SJSA1 (cell line): ENCODE measurements at regions not wholly inside any gene's neighbourhood (a gene's known extent, or its start where the extent isn't known, plus 50 kb on each side); places are given as distances from the start of the nearest gene placed in this dataset.

Source experiments
- DNase-seq, 2 experiments: peaks; one replicate each; pipeline ENCODE4 v3.0.0-alpha.2; 2015 to 2020; ENCODE audit warnings: low spot score in 2 of 2, low read depth in 1 of 2
- H3K27ac ChIP-seq: fragments of 250-450 bp; sonication (Bioruptor Pico); 2 replicates; pipeline ENCODE4 v1.5.1; 2020; ENCODE audit warnings: mild to moderate bottlenecking, moderate library complexity
- H3K27me3 ChIP-seq: fragments of 250-450 bp; sonication (Bioruptor Pico); replicated peaks from 2 replicates; pipeline ENCODE4 v1.5.1; 2020; ENCODE audit warnings: mild to moderate bottlenecking, moderate library complexity
- H3K36me3 ChIP-seq: fragments of 250-450 bp; sonication (Bioruptor Pico); 2 replicates; pipeline ENCODE4 v1.5.1; 2020; ENCODE audit warnings: mild to moderate bottlenecking
- H3K4me1 ChIP-seq: fragments of 250-450 bp; sonication (Bioruptor Pico); replicated peaks from 2 replicates; pipeline ENCODE4 v1.6.1; 2021; ENCODE audit warnings: mild to moderate bottlenecking
- H3K4me3 ChIP-seq: fragments of 250-450 bp; sonication (Bioruptor Pico); 2 replicates; pipeline ENCODE4 v1.5.1; 2020; ENCODE audit warnings: mild to moderate bottlenecking
- H3K9me3 ChIP-seq: fragments of 250-450 bp; sonication (Bioruptor Pico); replicated peaks from 2 replicates; pipeline ENCODE4 v1.5.1; 2020; ENCODE audit warnings: mild to moderate bottlenecking

DNA sequence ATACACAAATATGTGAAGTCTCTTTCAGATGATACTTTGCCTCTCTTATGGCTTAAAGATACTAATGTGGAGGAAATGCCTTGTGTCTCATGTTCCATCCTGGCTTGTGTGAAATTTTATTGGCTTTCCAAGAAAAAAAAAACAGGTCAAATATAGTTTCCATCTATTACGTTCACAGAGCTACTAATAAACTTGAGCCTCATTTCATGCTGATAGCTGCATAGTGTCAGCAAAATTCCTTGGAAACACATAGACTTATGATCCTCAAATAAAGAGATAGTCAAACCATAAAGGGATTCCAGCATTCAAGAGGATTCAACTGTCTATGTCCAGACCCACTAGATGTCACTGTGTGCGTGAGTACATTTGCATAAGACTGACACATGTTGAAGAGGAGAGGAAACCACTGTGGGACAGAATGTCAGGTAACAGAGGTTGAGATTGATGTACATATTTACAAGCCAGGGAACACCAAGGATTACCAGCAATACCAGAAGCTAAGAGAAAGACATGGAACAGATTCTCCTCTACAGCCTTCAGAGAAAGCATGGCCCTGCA lies 266.6 kb downstream of the COL12A1 start:
- DNase-seq, result no peak
- no peak overlapping the region for H3K4me3 ChIP-seq
- H3K4me1 ChIP-seq, result peaks cover 14% of the 10 kb centered on the region
- H3K9me3 ChIP-seq, result no peaks in the 10 kb centered on the region
- no peaks in the 10 kb centered on the region for H3K36me3 ChIP-seq
- no peak overlapping the region for H3K27ac ChIP-seq
- no peaks in the 10 kb centered on the region for H3K27me3 ChIP-seq

DNA sequence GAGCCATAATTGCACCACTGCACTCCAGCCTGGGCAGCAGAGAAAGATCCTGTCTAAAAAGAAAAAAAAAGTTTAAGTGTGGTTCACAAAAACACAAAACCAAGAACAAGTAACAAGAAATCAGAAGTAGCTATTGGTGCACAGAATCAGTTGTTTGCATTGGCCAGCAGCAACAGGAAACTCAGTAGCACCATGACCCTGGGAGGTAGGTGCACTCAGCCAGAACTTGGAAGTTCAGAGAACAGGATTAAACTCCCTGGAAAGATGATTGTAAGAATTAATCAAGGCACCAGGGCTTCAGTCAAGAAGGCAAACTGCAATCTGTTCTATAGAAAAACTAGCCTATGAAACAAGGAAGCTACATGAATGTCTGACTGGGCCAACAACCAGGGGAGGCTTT lies 267.9 kb downstream of the COL12A1 start:
- DNase-seq, result no peak

DNA sequence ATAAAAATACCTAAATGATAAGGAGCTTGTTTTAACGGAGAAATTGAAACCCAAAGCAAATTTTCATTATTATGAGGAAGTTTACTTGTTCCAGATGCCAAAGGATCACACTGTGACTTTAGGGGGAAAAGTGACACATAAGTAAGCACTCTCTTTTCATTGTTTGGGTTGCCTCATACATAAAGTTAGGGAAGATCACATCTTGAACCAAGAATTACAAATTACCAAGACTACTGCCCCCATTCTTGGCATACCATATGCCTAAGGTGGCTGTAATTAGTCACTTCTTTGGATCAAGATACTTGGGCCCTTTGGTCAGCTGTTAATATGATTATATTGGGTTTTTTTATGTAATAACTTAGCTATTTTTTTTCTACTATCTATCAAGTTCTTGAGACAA lies 269.0 kb downstream of the COL12A1 start:
- peak in 1 of 2 experiments; percentile 33 for DNase-seq
- peaks cover 23% of the 10 kb centered on the region for H3K4me1 ChIP-seq
- H3K36me3 ChIP-seq, result no peaks in the 10 kb centered on the region
- H3K4me3 ChIP-seq, result no peak overlapping the region
- no peaks in the 10 kb centered on the region for H3K9me3 ChIP-seq
- H3K27ac ChIP-seq, result peak overlapping the region; percentile 30
- H3K27me3 ChIP-seq, result no peaks in the 10 kb centered on the region

More for the DNA sequence above, 267.9 kb downstream of the COL12A1 start:
- Histone ChIP-seq H3K27me3 (no peaks in the 10 kb centered on the region), H3K4me3 (no peak overlapping the region), H3K9me3 (no peaks in the 10 kb centered on the region), H3K27ac (no peak overlapping the region), H3K4me1 (peaks cover 14% of the 10 kb centered on the region), H3K36me3 (no peaks in the 10 kb centered on the region)

DNA sequence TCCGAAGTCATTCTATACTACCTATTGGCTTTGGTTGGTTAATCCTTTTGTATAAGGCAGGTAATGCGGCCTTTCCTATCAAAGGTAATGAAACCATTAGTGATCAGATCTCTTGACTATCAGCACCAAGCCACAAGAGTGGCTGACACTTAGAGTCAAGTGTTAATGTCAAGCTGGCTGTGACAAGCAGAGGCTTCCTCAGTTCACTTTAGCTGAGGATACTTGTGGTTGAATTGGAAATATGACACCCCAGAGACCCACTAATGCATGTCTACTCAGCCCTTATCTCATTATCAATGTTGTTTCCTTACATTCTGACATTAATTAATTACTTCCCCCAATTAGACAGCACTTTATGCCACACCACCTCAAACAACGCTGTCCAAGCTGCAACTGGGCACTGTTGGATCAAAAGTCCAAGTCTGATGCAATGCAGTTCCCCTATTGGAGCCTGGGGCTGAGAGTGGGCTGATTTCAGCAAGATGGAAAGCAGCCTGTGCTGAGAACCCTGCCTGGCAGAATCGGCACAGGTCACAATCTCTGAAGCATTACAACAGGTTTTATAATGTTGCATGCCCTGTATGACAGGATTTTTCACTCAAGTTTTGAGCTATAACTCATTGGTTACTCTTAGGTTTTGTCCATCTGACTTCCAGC lies 273.5 kb downstream of the COL12A1 start:
- no peak for DNase-seq

DNA sequence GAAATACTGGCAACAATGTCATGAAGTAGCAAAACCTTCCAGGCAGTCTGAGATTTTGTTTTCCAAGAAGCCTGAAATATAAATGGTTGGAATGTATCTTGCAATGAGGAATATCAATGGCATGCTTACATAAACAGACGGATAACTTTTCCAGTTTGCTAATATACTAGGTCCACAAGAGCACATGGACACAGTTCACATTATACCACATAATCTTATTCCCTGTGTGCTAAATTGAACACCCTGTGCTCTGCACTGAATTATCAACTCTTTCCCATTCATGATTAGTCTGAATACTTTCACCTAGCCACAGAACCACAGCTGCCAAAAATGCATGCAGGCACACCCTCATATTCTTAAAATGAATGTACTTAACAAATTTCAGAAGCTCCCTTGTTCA lies 274.3 kb downstream of the COL12A1 start:
- Histone ChIP-seq H3K36me3 (no peaks in the 10 kb centered on the region), H3K4me3 (no peak overlapping the region), H3K9me3 (no peaks in the 10 kb centered on the region), H3K4me1 (peaks cover 31% of the 10 kb centered on the region), H3K27ac (peak overlapping the region; percentile 86), H3K27me3 (no peaks in the 10 kb centered on the region)
- DNase-seq, result peak in 1 of 2 experiments; percentile 75

More for the DNA sequence above, 273.5 kb downstream of the COL12A1 start:
- H3K36me3 ChIP-seq, result no peaks in the 10 kb centered on the region
- peaks cover 39% of the 10 kb centered on the region for H3K4me1 ChIP-seq
- H3K27ac ChIP-seq, result peak overlapping the region; percentile 86
- no peak overlapping the region for H3K4me3 ChIP-seq
- no peaks in the 10 kb centered on the region for H3K27me3 ChIP-seq
- H3K9me3 ChIP-seq, result no peaks in the 10 kb centered on the region

DNA sequence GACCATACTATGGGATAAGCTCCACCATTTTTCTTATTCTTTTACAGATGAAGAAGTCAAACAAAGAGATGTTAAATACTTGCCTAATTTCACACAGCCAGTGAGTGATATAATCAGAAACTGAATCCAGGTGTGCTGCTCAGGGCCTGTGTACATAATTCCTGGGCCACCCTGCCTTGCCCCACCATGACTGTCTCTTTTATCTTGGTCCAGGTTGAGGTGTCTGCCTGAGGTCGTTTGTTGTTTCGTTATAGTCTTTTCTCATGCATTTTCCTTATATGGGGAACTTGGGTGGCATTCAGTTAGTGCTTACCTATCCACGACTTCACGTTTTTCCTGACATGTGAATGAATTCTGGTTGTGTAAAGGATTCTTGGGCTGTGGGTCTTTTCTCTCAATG lies 277.6 kb downstream of the COL12A1 start:
- no peaks in the 10 kb centered on the region for H3K9me3 ChIP-seq

DNA sequence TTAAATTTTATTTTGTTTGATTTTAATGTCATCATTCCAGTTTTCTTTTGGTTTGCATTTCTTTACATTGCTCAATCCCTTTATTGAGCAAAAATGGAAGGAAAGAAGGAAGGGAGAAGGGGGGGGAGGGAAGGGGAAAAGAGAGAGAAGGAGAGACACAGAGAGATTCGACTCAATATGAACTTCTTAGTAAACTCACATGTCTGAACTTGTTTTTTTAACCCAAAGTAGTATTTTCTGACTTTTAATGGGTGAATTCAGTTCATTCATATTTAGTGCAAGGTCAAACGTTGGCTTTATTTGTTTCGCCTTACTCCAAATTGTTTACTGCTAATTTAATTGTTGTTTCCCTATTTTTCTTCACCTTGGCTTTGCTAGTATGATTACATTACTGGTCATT lies 278.6 kb downstream of the COL12A1 start:
- no peak for DNase-seq
- no peaks in the 10 kb centered on the region for H3K27me3 ChIP-seq
- no peak overlapping the region for H3K27ac ChIP-seq
- H3K36me3 ChIP-seq, result no peaks in the 10 kb centered on the region
- peaks cover 21% of the 10 kb centered on the region for H3K4me1 ChIP-seq
- H3K4me3 ChIP-seq, result no peak overlapping the region
- no peaks in the 10 kb centered on the region for H3K9me3 ChIP-seq

More for the DNA sequence above, 277.6 kb downstream of the COL12A1 start:
- DNase-seq, result no peak
- no peak overlapping the region for H3K4me3 ChIP-seq
- no peaks in the 10 kb centered on the region for H3K27me3 ChIP-seq
- H3K36me3 ChIP-seq, result no peaks in the 10 kb centered on the region
- peaks cover 26% of the 10 kb centered on the region for H3K4me1 ChIP-seq
- no peak overlapping the region for H3K27ac ChIP-seq

DNA sequence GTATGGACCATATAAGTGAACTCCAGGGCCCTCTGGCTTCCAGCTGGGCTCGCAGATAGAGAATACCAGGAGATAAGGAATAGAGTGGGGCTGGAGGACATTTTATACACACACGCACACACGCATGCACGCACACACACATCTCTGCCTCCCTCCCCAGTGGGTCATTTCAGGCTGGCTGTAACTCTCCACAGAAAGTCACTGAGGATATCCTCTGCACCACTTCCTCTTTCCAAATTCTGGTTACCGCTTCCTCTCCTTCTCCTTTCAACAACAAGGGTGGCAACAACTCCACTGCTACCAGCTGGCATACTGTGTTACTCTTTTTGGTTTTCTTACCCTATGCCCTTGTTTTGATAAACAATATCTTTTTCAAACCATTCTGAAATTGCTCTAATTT lies 280.2 kb downstream of the COL12A1 start:
- Histone ChIP-seq H3K4me3 (no peak overlapping the region), H3K27ac (no peak overlapping the region), H3K27me3 (no peaks in the 10 kb centered on the region), H3K9me3 (no peaks in the 10 kb centered on the region), H3K36me3 (no peaks in the 10 kb centered on the region), H3K4me1 (peaks cover 6% of the 10 kb centered on the region)
- DNase-seq, result no peak

DNA sequence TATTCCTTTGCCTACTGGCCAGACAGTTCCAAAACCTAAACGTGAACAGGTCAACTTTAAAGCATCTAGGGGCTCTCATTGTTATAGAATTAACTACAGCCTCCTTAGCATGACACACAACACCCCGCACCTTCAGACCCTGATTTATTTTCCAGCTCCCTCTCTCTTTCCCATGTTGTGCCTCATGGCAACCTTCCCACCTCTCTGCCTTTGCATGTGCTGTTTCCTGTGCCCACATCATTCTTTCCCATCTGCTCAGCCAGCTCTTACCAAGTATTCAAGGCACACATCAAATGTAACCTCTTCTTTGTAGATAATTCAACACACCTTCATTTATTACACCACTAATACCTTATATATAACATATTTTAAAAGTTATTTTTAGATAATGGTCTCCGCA lies 291.0 kb downstream of the COL12A1 start:
- no peak overlapping the region for H3K27ac ChIP-seq
- H3K27me3 ChIP-seq, result no peaks in the 10 kb centered on the region
- H3K9me3 ChIP-seq, result no peaks in the 10 kb centered on the region
- no peaks in the 10 kb centered on the region for H3K36me3 ChIP-seq
- H3K4me3 ChIP-seq, result no peak overlapping the region
- H3K4me1 ChIP-seq, result no peaks in the 10 kb centered on the region
- DNase-seq, result no peak

DNA sequence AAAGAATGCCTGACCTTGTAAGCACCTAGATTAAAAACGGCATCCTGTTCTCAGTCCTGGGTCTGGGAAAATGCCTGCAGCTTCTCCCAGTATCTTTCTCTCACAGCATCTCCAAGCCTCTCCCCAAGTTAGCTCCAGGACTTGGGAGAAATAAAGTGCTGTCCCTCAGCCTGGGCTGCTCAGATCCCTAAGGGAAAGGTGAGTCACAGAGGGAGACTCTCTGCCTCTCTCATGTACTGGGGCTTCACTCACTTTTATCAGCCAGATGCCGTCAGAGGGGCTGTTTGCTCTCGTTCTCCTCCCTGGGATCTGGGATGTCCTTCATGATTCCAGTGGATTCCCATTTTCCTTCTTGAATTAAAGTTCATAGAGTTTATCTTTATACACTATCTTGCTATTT lies 293.6 kb downstream of the COL12A1 start:
- Histone ChIP-seq H3K4me3 (no peak overlapping the region), H3K36me3 (no peaks in the 10 kb centered on the region), H3K27ac (no peak overlapping the region), H3K4me1 (no peaks in the 10 kb centered on the region), H3K9me3 (no peaks in the 10 kb centered on the region), H3K27me3 (no peaks in the 10 kb centered on the region)
- DNase-seq, result no peak

DNA sequence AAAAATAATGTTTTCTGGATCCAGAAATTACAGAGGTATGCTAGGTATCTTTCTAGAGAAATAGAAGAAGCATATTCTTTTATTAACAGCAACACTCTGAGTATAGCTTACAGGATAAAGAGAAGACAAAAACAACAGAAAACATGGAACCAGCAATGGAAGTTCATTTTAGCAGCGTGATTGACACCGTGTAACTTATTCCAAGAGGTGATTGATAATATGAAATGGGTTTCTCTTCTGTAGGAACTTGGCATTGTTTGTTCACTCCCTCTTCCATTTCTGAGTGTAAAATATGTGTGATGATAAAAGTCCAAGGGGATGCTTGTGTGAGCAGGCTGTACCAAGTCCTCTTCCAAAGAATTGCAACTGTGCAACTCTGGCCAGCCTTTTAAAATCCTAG lies 303.0 kb downstream of the COL12A1 start:
- Histone ChIP-seq H3K27ac (no peak overlapping the region), H3K27me3 (no peaks in the 10 kb centered on the region), H3K9me3 (no peaks in the 10 kb centered on the region; the same call in 1 of the 2 replicates), H3K36me3 (no peaks in the 10 kb centered on the region), H3K4me3 (no peak overlapping the region), H3K4me1 (no peaks in the 10 kb centered on the region)
- no peak for DNase-seq

DNA sequence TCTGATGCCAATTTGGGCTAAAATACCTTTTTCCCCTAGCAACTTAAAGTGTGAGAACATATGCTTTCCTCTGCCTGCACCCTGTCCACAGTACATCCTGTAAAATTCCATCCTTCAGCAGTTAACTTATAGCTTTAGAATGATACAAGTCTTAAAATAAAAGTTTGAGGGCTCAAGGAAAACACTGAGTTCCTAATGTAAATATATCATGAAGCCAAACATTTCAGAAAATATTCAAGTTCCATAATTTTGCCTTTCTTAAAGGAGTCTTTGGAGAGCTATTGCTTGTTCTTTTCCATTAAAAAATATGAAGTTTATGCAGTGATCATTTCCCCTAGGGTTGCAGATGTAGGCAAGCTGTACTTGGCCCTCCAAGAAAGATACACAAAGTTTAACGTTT lies 303.8 kb downstream of the COL12A1 start:
- Histone ChIP-seq H3K27me3 (no peaks in the 10 kb centered on the region), H3K27ac (no peak overlapping the region), H3K4me1 (no peaks in the 10 kb centered on the region), H3K36me3 (no peaks in the 10 kb centered on the region), H3K9me3 (no peaks in the 10 kb centered on the region; the same call in 1 of the 2 replicates), H3K4me3 (no peak overlapping the region)
- no peak for DNase-seq

DNA sequence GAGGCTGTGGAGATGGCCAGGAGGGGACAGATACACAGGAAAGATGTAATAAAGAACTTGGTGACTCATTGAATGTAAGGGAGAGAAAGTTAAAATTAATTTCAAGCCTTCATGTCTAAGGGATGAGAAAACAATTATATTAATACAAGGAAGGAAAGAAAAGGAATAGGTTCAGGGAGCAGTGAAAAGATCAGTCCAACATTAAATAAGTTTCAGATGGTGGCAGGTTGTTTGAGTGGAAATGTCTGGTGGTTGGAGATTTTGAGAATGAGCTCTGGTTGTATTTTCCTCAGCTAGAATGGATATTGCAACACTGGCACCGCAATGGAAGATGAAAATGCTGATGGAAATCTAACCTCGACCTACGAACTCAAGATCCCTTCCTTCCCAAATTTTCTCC lies 304.3 kb downstream of the COL12A1 start:
- Histone ChIP-seq H3K36me3 (no peaks in the 10 kb centered on the region), H3K27ac (no peak overlapping the region), H3K27me3 (no peaks in the 10 kb centered on the region), H3K4me1 (no peaks in the 10 kb centered on the region), H3K4me3 (no peak overlapping the region), H3K9me3 (no peaks in the 10 kb centered on the region; the same call in 1 of the 2 replicates)
- no peak for DNase-seq

DNA sequence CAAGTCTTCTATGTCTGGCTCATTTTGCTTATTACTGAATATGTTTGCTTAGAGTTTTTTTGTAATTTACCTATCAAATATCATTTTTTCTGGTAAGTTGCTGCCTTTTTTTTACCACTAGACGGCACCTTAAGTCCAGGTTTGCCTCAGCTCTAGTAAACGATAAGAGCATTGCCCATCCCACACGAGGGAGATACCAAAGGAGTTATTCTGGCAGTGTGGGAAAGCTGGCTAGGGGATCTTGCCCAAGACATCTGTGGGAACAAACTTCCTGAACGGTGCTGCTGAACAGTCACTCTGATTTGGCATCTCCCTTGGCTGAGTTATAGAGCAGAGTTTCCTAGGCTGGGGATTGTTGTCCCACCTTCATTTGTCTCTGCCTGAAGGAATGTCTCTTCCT lies 306.4 kb downstream of the COL12A1 start:
- Histone ChIP-seq H3K27ac (no peak overlapping the region), H3K4me3 (no peak overlapping the region), H3K36me3 (no peaks in the 10 kb centered on the region), H3K4me1 (no peaks in the 10 kb centered on the region), H3K9me3 (no peaks in the 10 kb centered on the region; the same call in 1 of the 2 replicates), H3K27me3 (no peaks in the 10 kb centered on the region)
- DNase-seq, result no peak
